ENCODE measurements at regions not wholly inside any gene's neighbourhood (a gene's known extent, or its start where the extent isn't known, plus 50 kb on each side); places are given as distances from the start of the nearest gene placed in this dataset.

GRCh38 chr10:93150990-93151547, 77.4 kb downstream of the CYP26A1 start:
- H3K36me3 ChIP-seq, result no peaks in the 10 kb centered on the region
- H3K27ac ChIP-seq, result peak overlapping the region; percentile 14 to 68
- no peaks in the 10 kb centered on the region for H3K4me1 ChIP-seq
- peaks cover 0 to 2% of the 10 kb centered on the region in 2 donors for H3K9me3 ChIP-seq
- TF ChIP-seq POLR2AphosphoS5 (IDR thresholded peaks at IDR 0.05) (no peak), CTCF (IDR thresholded peaks at IDR 0.05) (no peak), POLR2A (IDR thresholded peaks at IDR 0.05) (no peak)
- no peaks in the 10 kb centered on the region for H3K27me3 ChIP-seq
- no peak overlapping the region for H3K4me3 ChIP-seq
- no peak for DNase-seq (ENCODE audit: low spot score in 2 of 2)
- intact Hi-C loops (cut with DNase I; ENCODE audit: low total_unique reads), result no loop called here

- no peaks in the 10 kb centered on the region for H3K4me1 ChIP-seq
- TF ChIP-seq CTCF (IDR thresholded peaks at IDR 0.05) (no peak), POLR2A (IDR thresholded peaks at IDR 0.05) (no peak), POLR2AphosphoS5 (IDR thresholded peaks at IDR 0.05) (no peak)
- H3K9me3 ChIP-seq, result peaks cover 0 to 2% of the 10 kb centered on the region in 2 donors
- no peaks in the 10 kb centered on the region for H3K36me3 ChIP-seq
- intact Hi-C loops (cut with DNase I; ENCODE audit: low total_unique reads), result no loop called here
- DNase-seq (ENCODE audit: low spot score in 2 of 2), result no peak
- H3K27ac ChIP-seq, result peak overlapping the region; percentile 0 to 68
- no peak overlapping the region for H3K4me3 ChIP-seq
- H3K27me3 ChIP-seq, result no peaks in the 10 kb centered on the region
These were observed 78.4 kb downstream of the CYP26A1 start for GRCh38 chr10:93152136-93152535.

- TF ChIP-seq POLR2AphosphoS5 (IDR thresholded peaks at IDR 0.05), result no peak
- TF ChIP-seq CTCF (IDR thresholded peaks at IDR 0.05), result no peak
- TF ChIP-seq POLR2A (IDR thresholded peaks at IDR 0.05), result no peak
- Histone ChIP-seq H3K36me3 (no peaks in the 10 kb centered on the region), H3K4me1 (no peaks in the 10 kb centered on the region), H3K27ac (no peak overlapping the region), H3K27me3 (no peaks in the 10 kb centered on the region), H3K4me3 (no peak overlapping the region), H3K9me3 (peaks cover 0 to 12% of the 10 kb centered on the region in 2 donors)
- intact Hi-C loops (cut with DNase I; ENCODE audit: low total_unique reads), result loop anchor here (2.0 kb wide), 1 partner anchor 78 kb away; no protein-coding TSS in a partner anchor
- no peak for DNase-seq (ENCODE audit: low spot score in 2 of 2)
These were observed 80.8 kb downstream of the CYP26A1 start for GRCh38 chr10:93154531-93154930.

- H3K36me3 ChIP-seq, result no peaks in the 10 kb centered on the region
- no peak overlapping the region for H3K27ac ChIP-seq
- H3K27me3 ChIP-seq, result no peaks in the 10 kb centered on the region
- H3K4me3 ChIP-seq, result no peak overlapping the region
- DNase-seq (ENCODE audit: low spot score in 2 of 2), result no peak
- H3K9me3 ChIP-seq, result peaks cover 0 to 12% of the 10 kb centered on the region in 2 donors
- TF ChIP-seq POLR2A (IDR thresholded peaks at IDR 0.05), result no peak
- no peak for TF ChIP-seq CTCF (IDR thresholded peaks at IDR 0.05)
- no peak for TF ChIP-seq POLR2AphosphoS5 (IDR thresholded peaks at IDR 0.05)
- H3K4me1 ChIP-seq, result no peaks in the 10 kb centered on the region
- intact Hi-C loops (cut with DNase I; ENCODE audit: low total_unique reads), result no loop called here
These were observed 86.4 kb downstream of the CYP26A1 start for GRCh38 chr10:93160140-93160539.

- no peak for DNase-seq (ENCODE audit: low spot score in 2 of 2)
- peaks cover 0 to 12% of the 10 kb centered on the region in 2 donors for H3K9me3 ChIP-seq
- TF ChIP-seq CTCF (IDR thresholded peaks at IDR 0.05), result no peak
- no peak for TF ChIP-seq POLR2A (IDR thresholded peaks at IDR 0.05)
- no peak for TF ChIP-seq POLR2AphosphoS5 (IDR thresholded peaks at IDR 0.05)
These were observed 87.1 kb downstream of the CYP26A1 start for GRCh38 chr10:93160829-93161228.

More at GRCh38 chr10:93160829-93161228, 87.1 kb downstream of the CYP26A1 start:
- Histone ChIP-seq H3K27ac (no peak overlapping the region), H3K27me3 (no peaks in the 10 kb centered on the region), H3K4me3 (no peak overlapping the region), H3K4me1 (no peaks in the 10 kb centered on the region), H3K36me3 (no peaks in the 10 kb centered on the region)
- intact Hi-C loops (cut with DNase I; ENCODE audit: low total_unique reads), result no loop called here

Measured in breast epithelium (tissue), 4 donors.